LNCAP (cell line): ENCODE measurements at regions not wholly inside any gene's neighbourhood (a gene's known extent, or its start where the extent isn't known, plus 50 kb on each side); places are given as distances from the start of the nearest gene placed in this dataset.
A peak's percentile ranks its signal among the peaks of the same experiment; 100 is the strongest.

ENCODE experiments used
- CTCF ChIP-seq: fragments of 450-650 bp; IDR thresholded peaks from 2 replicates; pipeline ENCODE4 v1.5.1; 2017; ENCODE audit warnings: mild to moderate bottlenecking

- no peak for TF ChIP-seq CTCF
Observed at GRCh38 chr12:116687888-116688287, 50.0 kb downstream of the SPRING1 start.

- TF ChIP-seq CTCF: no peak
Observed at GRCh38 chr12:116684891-116685290, 53.0 kb downstream of the SPRING1 start.

GRCh38 chr12:116677202-116677661, 60.6 kb downstream of the SPRING1 start:
- no peak for TF ChIP-seq CTCF

- no peak for TF ChIP-seq CTCF
Observed at GRCh38 chr12:116675339-116676107, 62.3 kb downstream of the SPRING1 start.

- no peak for TF ChIP-seq CTCF
Observed at GRCh38 chr12:116674643-116675183, 63.2 kb downstream of the SPRING1 start.

- TF ChIP-seq CTCF: peak; percentile 20; the same call in 1 of the 2 replicates
Observed at GRCh38 chr12:116673681-116674111, 64.2 kb downstream of the SPRING1 start.

- TF ChIP-seq CTCF: no peak
Observed at GRCh38 chr12:116672842-116673516, 64.9 kb downstream of the SPRING1 start.
